ENCODE measurements at regions not wholly inside any gene's neighbourhood (a gene's known extent, or its start where the extent isn't known, plus 50 kb on each side); places are given as distances from the start of the nearest gene placed in this dataset.

- H3K9me3 Mint-ChIP-seq: no peaks in the 10 kb centered on the region
- DNase-seq (no peak), ATAC-seq (no peak)
- peaks cover 14 to 39% of the 10 kb centered on the region in 2 donors for H3K27me3 Mint-ChIP-seq (ENCODE audit: low read depth in 2 of 2)
- no peaks in the 10 kb centered on the region for H3K4me1 Mint-ChIP-seq
- 27% methylated on average over 2 of the region's 3 CpGs for WGBS (ENCODE audit: insufficient coverage)
- intact Hi-C loops (cut with micrococcal nuclease): no loop called here
- H3K4me3 Mint-ChIP-seq: no peak overlapping the region
- no peaks in the 10 kb centered on the region for H3K36me3 Mint-ChIP-seq
- no peak overlapping the region for H3K27ac ChIP-seq (ENCODE audit: low read length)
- TF ChIP-seq CTCF (IDR thresholded peaks at IDR 0.05): no peak
- H3K36me3 ChIP-seq (ENCODE audit: control insufficient read depth, insufficient read depth, low read length): no peaks in the 10 kb centered on the region
- no peaks in the 10 kb centered on the region for H3K27me3 ChIP-seq (ENCODE audit: control insufficient read depth, insufficient read depth, low read length)
- no peak overlapping the region for H3K27ac Mint-ChIP-seq
- H3K9me3 ChIP-seq (ENCODE audit: control insufficient read depth, insufficient read depth, low read length): no peaks in the 10 kb centered on the region
- H3K4me3 ChIP-seq (ENCODE audit: low read length): no peak overlapping the region
- H3K4me1 ChIP-seq (ENCODE audit: control insufficient read depth, insufficient read depth, low read length): no peaks in the 10 kb centered on the region
Measured at GRCh38 chr10:91017198-91017597, 96.3 kb upstream of the ANKRD1 start.

- H3K4me1 Mint-ChIP-seq: no peaks in the 10 kb centered on the region
- Histone ChIP-seq H3K4me3 (ENCODE audit: low read length) (no peak overlapping the region), H3K36me3 (ENCODE audit: control insufficient read depth, insufficient read depth, low read length) (no peaks in the 10 kb centered on the region), H3K27me3 (ENCODE audit: control insufficient read depth, insufficient read depth, low read length) (no peaks in the 10 kb centered on the region), H3K4me1 (ENCODE audit: control insufficient read depth, insufficient read depth, low read length) (no peaks in the 10 kb centered on the region), H3K9me3 (ENCODE audit: control insufficient read depth, insufficient read depth, low read length) (no peaks in the 10 kb centered on the region), H3K27ac (ENCODE audit: low read length) (no peak overlapping the region)
- DNase-seq (no peak), ATAC-seq (no peak)
- WGBS (ENCODE audit: insufficient coverage): 96% methylated on average over 3 of the region's 3 CpGs
- no peaks in the 10 kb centered on the region for H3K9me3 Mint-ChIP-seq
- no peaks in the 10 kb centered on the region for H3K36me3 Mint-ChIP-seq
- TF ChIP-seq CTCF (IDR thresholded peaks at IDR 0.05): no peak
- no peak overlapping the region for H3K27ac Mint-ChIP-seq
- intact Hi-C loops (cut with micrococcal nuclease): no loop called here
- peaks cover 29 to 40% of the 10 kb centered on the region in 2 donors for H3K27me3 Mint-ChIP-seq (ENCODE audit: low read depth in 2 of 2)
- H3K4me3 Mint-ChIP-seq: no peak overlapping the region
Measured at GRCh38 chr10:91021901-91022300, 101.0 kb upstream of the ANKRD1 start.

GRCh38 chr10:91022390-91022789, 101.5 kb upstream of the ANKRD1 start:
- Mint-ChIP-seq H3K36me3 (no peaks in the 10 kb centered on the region), H3K4me1 (no peaks in the 10 kb centered on the region), H3K27me3 (ENCODE audit: low read depth in 2 of 2) (peaks cover 29 to 35% of the 10 kb centered on the region in 2 donors), H3K27ac (no peak overlapping the region), H3K4me3 (no peak overlapping the region), H3K9me3 (no peaks in the 10 kb centered on the region)
- no peak overlapping the region for H3K4me3 ChIP-seq (ENCODE audit: low read length)
- ATAC-seq: no peak
- no peaks in the 10 kb centered on the region for H3K4me1 ChIP-seq (ENCODE audit: control insufficient read depth, insufficient read depth, low read length)
- no peaks in the 10 kb centered on the region for H3K9me3 ChIP-seq (ENCODE audit: control insufficient read depth, insufficient read depth, low read length)
- no peaks in the 10 kb centered on the region for H3K27me3 ChIP-seq (ENCODE audit: control insufficient read depth, insufficient read depth, low read length)
- 99% methylated on average over 2 of the region's 2 CpGs for WGBS (ENCODE audit: insufficient coverage)
- intact Hi-C loops (cut with micrococcal nuclease): no loop called here
- H3K36me3 ChIP-seq (ENCODE audit: control insufficient read depth, insufficient read depth, low read length): no peaks in the 10 kb centered on the region
- no peak for DNase-seq
- no peak for TF ChIP-seq CTCF (IDR thresholded peaks at IDR 0.05)
- H3K27ac ChIP-seq (ENCODE audit: low read length): no peak overlapping the region

- H3K4me3 ChIP-seq (ENCODE audit: low read length): no peak overlapping the region
- no peaks in the 10 kb centered on the region for H3K4me1 ChIP-seq (ENCODE audit: control insufficient read depth, insufficient read depth, low read length)
- H3K27ac ChIP-seq (ENCODE audit: low read length): no peak overlapping the region
- no peak overlapping the region for H3K4me3 Mint-ChIP-seq
- no peak for ATAC-seq
- H3K9me3 Mint-ChIP-seq: no peaks in the 10 kb centered on the region
- intact Hi-C loops (cut with micrococcal nuclease): no loop called here
- no peak for TF ChIP-seq CTCF (IDR thresholded peaks at IDR 0.05)
- no peaks in the 10 kb centered on the region for H3K4me1 Mint-ChIP-seq
- no peaks in the 10 kb centered on the region for H3K36me3 ChIP-seq (ENCODE audit: control insufficient read depth, insufficient read depth, low read length)
- no peaks in the 10 kb centered on the region for H3K36me3 Mint-ChIP-seq
- no peaks in the 10 kb centered on the region for H3K27me3 ChIP-seq (ENCODE audit: control insufficient read depth, insufficient read depth, low read length)
- H3K27me3 Mint-ChIP-seq (ENCODE audit: low read depth in 2 of 2): peaks cover 27 to 31% of the 10 kb centered on the region in 2 donors
- H3K9me3 ChIP-seq (ENCODE audit: control insufficient read depth, insufficient read depth, low read length): no peaks in the 10 kb centered on the region
- WGBS (ENCODE audit: insufficient coverage): 89% methylated on average over 6 of the region's 6 CpGs
- no peak overlapping the region for H3K27ac Mint-ChIP-seq
- no peak for DNase-seq
Measured at GRCh38 chr10:91022924-91023699, 102.2 kb upstream of the ANKRD1 start.
